HG03064 (cell line): ENCODE measurements at regions not wholly inside any gene's neighbourhood (a gene's known extent, or its start where the extent isn't known, plus 50 kb on each side); places are given as distances from the start of the nearest gene placed in this dataset.
A peak's percentile ranks its signal among the peaks of the same experiment; 100 is the strongest.
"Not testable (repeated sequence)": the region's sequence is repeated elsewhere in the genome, so short reads cannot be mapped to it uniquely, and the experiment has no call there.

Source experiments
- ATAC-seq: cut with Tn5 transposase; IDR thresholded peaks from one replicate; pipeline ENCODE4 v1.9.1; 2021; ENCODE audit warnings: low read depth; ENCODE audit not compliant: unreplicated experiment

DNA sequence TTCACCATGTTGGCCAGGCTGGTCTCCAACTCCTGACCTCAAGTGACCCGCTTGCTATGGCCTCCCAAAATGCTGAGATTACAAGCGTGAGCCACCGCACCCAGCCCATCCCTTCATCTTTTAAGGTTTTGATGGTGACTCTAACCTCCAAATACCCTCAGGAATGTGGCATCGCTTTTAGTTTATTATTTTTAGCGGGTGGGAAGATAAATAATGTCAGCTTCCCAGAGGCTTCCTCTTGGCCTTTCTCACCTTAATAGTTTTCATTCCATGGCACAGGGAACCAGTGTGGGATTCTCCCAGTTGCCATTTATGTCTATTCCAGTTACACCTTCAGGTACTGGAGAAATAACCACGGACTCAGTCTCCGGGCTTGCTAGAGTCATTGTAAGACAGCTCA is 92.1 kb upstream of the LRRN2 start:
- no peak for ATAC-seq

DNA sequence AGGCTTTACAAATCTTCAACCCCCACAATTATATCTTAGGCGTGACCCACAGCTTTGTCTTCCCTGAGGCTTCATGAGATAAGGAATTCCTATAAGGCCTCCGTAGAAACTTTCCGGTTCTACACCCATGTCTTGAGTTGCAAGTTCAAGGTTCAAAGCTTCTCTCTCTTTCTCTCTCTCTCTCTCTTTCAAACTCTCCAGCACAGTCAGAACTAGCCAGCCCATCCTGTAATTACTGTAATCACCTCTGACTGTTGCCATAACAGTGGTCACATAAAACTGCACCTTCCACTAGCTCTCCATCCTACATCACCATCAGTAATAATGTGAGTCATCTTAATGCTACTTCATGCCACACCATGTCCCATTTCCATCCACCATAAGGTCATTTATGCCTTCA is 90.0 kb upstream of the NFASC start:
- ATAC-seq = no peak

DNA sequence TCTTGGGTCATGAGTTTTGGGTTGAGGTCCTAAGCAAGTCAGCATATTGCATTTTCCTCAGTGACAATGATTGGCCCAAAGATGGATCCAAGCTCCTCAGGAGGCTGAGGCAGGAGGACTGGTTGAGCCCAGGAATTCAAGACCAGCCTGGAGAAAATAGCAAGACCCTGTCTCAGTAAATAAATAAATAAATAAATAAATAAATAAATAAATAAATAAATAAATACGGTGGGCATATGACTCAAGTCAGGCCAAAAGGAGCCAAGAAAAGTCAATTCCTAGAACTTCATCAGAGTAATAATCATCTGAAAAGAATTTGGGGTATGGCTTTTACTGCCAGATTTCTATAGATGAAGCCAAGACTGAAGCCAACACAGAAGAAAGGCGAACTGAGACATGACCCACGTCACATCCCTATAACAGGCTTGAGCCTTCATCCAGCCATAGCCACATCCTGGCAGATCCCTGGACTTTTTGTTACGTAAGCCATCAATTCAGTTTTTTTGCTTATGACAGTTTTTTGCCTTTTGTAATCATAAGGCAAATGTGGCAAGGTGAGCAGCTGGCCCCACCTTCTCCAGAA is 88.5 kb upstream of the NFASC start:
- no peak for ATAC-seq

DNA sequence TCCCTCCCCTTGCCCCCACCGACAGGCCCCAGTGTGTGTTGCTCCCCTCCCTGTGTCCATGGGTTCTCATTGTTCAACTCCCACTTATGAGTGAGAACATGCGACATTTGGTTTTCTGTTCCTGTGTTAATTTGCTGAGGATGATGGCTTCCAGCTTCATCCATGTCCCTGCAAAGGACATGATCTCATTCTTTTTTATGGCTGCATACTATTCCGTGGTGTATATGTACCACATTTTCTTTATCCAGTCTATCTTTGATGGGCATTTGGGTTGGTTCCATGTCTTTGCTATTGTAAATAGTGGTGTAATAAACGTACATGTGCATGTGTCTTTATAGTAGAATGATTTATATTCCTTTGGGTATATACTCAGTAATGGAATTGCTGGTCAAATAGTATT is 85.6 kb upstream of the NFASC start:
- ATAC-seq = not testable (repeated sequence)

DNA sequence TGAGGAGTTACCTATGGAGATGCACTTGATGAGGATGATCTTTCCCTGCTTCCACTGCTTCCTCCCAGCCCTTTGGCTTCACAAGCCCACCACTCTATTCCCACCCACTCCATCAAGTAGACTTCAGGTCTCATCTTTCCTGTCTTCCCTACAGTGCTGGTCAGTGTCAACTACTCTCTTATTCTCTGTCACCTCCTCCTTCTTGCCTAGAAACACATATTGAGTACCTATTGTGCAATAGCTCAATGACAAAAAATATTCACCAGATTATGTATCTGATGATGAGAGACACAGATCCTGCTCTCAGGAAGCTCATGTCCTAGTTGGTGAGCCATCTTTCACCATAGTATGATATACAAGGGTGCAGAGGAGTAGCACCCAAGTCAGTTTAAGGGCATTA is 82.2 kb upstream of the NFASC start:
- ATAC-seq = no peak

DNA sequence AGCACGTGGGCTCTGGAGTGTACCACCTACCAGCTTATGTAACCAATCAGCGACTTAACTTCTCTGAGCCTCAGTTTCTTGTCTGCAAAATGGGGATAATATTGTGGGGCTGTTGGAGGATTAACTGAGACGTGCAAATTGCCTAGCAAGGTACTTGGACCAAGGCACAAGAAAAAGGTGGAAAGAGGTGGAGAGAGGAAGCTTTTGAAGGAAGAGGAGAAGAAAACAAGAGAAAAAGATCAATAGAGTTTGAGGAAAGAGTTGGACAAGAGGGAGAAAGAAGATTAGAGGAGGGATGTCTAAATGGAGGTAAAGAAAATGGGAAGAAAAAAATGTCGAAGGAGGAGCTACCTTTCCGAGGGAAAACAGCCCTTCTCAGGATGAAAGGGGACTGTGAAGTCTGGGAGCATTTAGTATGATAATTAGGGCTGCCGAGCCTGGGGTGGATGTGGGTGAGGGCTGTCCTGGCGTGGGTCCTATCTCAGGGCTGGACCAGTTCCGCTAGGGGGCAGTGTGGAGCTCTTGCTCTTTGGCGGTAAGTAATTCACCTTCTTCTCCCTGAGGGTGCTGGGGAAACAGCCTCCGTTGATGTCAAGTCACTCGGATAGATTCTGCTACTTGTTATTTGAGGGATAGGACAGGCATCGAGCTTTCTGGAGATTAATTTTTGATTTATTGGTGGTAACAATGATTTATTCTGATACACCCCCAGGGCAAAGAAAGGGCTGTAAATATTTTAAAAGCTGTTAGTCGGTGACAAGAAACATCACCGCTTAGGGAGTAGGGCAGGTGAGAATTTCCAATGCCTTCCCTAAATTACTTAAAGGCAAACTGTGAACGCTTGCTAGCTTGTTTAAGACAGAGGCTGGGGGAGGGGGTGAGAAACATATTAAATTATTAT is 79.0 kb upstream of the NFASC start:
- no peak for ATAC-seq

DNA sequence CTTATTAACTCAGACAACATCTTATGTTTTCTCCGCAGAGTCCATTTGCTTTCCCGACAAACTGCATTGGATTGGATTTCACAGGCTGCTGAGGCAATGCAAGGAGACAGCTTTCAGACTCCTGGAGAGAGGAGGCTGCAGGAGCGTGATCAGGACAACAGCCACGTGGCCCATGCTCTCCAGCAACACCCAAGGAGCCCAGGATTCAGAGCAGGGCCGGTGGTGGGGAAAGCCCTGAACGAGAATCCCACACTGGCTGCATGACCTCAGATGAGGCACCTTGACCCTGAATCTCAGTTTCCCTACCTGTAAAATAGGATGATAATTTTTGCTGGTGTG is 78.3 kb upstream of the NFASC start:
- ATAC-seq = no peak

DNA sequence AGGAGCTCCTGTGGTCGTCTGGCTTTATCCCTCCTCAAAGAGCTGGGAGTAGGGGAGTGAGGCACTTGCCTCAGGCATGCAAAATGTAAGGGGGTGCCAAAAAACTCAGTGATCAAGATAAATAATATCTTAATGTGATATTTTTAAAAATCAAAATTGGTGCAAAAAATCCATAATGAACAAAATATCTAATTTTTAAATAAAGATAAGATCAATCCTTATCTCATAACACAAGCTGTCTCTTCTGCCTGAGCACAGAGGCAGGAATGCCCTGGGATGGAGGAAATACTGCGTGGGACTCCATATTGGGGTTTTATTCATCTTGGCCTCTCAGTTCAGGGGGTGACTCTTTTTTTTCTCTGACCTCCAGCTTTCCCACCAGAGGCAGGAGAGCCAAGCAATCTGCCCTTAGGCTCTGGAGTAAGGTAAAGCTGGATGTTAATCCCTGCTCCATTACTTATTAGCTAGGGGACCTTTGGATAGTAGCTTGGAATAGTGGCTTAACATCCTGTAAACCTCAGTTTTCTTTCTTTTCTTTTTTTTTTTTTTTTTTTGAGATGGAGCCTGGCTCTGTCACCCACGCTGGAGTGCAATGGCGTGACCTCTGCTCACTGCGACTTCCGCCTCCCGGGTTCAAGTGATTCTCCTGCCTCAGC is 77.3 kb upstream of the NFASC start:
- ATAC-seq = no peak

DNA sequence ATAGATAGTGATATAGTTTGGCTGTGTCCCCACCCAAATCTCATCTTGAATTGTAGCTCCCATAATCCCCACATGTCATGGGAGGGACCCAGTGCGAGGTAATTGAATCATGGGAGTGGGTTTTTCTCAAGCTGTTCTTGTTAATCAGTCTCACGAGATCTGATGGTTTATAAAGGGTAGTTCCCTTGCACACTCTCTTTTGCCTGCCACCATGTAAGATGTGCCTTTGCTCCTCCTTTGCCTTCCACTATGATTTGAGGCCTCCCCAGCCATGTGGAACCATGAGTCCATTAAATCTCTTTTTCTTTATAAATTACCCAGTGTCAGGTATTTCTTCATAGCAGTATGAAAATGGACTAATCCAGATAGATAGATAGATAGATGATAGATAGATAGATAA is 73.8 kb upstream of the NFASC start:
- ATAC-seq = not testable (repeated sequence)

DNA sequence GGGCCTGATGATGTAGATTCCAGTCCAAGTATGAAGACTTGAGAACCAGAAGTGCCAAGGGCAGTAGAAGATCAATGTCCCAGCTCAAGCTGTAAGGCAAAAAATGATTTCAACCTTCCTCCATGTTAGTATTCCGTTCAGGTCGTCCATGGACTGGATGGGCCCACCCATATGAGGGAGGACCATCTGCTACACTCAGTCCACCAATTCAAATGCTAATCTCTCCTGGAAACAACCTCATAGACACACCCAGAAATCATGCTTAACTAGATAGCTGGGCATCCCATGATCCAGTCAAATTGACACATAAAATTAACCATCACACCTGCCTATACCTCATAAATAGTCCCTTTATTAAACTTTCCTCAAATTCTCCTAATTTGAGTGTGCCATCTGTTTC is 73.3 kb upstream of the NFASC start:
- ATAC-seq = no peak

DNA sequence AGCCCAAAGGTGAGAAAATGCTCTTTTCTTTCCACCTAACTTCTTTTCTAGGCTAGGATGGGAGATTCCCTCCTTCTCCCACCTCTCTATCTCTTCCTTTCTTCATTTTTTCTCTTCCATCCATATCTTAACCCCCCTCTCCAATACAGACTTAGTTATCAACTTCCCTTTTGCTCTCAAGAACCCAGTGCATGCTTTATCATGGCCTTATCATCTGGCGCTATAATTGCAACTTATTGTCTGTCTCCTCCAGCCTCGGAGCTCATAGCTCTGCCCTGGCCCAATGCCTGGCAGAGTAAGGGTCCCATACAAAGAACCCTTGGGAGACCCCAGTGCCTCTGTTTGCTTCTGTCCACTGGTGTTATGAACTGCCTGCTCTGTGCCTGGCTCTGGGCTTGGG is 71.0 kb upstream of the NFASC start:
- ATAC-seq = no peak

DNA sequence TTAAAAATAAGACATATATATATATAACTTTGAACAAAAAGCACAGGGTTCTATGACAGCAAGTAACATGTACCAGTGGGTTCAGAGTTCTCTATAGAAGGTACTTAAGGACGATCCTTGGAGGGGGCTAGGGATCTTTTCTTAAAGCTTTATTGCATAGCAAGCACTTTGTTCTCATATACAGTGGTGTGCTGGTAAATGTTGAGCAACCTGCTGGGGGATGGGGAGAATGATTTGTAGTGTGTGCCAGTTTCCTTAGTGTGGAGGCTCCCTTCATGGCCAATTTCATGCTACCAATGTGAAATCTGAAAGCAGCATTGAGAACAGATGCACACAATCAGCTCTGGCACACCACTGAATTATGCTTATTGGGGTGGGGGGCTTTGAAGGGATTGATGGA is 69.5 kb upstream of the NFASC start:
- no peak for ATAC-seq

DNA sequence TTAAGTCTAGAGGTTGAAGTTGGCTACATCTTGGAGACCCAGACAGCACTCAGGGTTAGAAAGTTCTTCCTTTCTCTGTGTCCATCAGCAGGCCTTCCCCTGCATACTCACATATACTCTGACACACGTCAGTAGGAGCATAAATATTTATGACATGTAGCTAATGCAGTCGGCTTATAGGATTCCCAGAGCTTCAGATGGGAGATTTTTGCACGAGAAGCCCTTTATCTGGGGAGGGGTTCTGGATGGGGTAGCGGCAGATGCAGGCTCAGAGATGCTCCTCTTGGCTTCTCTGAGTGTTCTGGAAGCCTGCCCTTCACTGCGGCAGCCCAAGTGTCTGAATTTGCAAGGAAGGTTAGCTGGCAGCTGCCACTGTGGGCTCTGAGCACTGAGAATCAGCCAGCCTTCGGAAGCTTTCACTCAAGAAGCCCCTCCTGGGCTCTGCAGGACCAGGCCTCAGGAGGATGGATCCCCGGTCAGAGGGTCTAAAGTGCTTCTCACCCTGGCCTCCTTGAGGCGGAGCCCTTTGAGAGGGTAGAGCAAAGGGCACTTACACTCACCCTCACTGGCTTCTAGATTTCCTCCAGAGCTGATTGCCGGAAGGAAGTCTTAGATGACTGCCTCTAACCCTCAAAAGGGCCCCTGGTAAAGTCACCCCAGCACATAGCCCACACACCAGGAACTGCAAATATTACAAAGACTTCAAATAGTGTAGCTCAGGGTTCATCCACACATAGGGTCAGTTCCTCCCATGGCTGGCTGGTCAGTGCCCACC is 68.1 kb upstream of the NFASC start:
- no peak for ATAC-seq

DNA sequence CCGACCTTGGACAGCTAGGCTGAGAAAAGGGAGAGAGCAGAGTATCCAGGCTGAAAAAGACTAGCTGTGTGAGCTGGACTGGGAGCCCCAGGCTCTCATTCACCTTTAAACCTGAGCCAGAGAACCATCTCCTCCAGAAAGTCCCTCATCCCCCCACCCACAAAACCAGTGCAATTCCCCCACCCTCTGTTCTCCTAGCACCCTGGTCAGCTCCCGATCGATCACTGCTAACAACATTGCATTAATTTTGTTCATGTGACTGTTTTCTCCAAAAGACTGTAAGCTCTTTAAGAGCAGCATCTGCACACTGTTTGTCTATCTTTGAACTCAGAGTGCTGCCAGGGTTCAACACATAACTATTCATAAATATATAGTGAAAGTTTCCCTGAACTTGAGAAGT is 67.1 kb upstream of the NFASC start:
- ATAC-seq = no peak

DNA sequence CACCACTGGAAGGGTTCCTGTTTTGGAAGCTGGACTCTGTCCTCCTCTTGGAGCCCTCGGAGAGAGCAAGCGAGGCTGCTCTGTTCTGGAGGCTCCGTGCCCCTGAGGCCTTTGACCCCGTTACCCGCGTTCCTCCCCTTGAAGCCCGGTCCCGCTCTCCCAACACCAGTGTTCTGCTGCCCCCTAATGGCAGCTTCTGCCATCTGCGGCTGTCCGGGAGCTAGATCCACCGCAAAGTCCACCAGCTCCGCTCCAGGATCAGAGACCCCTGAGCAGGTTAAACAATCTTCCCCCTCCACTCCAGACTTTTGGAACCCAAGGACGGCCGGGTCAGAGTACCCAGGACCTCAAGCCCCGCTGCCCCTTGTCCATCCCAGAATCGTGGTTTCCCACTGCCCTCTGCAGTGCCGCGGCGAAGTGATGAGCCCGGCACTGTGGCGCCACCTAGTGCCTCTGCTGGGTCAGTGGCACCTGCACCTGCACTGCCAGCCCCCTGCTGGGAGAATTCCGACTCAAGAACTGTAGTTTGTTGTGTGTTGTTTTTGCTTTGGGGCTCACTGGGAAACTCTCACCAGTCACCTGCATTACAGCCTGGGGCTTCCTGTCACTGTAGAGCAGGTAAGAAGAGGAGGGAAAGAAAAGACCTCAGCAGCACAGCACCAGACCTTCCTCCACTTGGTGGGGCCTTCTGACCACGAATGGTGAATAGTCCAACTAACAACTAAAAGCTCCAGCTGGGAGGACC is 63.5 kb upstream of the NFASC start:
- ATAC-seq = peak; percentile 85

DNA sequence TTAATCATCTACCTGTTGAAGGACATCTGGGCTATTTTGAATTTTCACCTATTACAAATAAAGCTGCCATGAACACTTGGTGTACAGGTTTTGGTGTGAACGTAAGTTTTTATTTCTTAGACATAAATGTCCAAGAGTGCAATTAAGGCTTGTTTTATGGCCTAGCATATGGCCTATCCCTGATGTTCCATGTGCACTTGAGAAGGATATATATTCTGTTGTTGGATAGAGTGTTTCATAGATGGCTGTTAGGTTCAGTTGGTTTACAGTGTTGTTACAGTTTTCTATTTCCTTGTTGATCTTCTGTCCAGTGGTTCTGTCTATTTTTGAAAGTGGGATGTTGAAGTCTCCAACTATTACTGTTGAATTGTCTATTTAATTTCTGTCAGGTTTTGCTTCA is 61.2 kb upstream of the NFASC start:
- ATAC-seq = no peak

DNA sequence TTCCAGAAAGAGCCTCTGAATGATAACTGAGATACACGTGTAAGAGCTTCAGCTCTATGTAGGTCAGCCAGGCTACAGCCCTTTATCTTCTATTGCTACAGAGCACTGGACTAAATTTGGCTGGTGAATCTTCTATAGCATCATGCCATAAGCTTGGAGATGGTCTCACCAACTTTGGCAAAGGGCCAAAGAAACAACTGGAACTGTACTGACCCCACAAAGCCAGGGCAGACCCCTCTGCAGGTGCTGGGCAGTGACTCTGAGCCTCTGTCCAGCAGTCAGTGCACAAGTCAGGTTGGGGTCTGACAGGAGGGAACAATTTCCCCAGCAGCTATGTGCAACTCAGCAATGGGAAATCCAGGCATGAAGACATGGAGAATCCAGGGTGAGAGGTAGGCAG is 57.8 kb upstream of the NFASC start:
- ATAC-seq = no peak

DNA sequence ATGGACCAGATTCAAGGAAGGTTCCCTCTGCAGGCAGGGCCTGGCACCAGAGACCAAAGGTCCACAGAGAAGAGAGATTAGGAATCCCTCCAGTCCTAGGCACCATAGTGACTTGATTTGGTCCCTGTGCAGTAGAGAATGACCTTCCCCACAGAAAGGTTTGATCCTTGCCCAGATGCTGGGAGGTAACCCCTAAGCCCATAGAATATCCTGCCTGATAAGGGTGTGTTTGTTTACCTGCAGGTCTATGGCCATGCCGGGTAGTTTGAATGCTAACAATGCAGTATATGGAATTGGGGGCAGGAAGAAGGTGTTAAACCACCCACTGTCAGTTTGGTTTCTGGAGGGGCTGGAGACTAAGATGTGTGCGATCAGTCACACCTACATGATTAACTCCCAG is 57.1 kb upstream of the NFASC start:
- ATAC-seq = no peak

DNA sequence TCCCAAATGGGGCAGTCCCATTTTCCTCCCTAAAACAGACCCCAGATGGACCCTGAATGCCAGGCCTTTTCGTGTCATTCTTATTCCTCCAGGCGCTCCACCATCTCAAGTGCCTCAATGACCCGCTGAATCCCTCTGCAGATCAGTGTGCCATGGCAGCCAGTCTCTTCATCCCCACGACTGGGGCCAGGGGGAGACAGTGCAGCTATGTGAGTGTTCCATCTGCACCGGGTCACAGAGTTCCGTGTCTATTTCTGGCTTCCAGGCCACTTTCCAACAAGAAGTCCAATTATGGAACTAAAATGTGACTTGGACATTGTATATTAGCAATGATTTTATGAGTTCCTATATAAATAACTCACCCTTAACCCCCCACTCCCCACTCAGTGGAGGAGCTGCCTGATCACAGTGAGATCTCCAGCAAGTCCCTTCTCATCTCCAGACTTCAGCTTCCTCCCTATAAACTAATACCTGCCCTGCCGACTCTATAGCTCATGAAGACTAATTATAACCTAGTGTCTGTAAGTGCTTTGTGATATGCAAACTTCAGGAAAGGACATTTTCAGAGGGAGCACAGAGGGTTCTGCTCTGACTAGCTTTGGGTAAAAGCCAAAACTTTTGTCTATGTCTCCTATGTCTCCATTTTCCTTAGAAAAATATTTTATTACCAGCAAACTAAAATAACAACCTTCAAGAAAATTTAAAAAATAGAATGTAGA is 56.3 kb upstream of the NFASC start:
- no peak for ATAC-seq

DNA sequence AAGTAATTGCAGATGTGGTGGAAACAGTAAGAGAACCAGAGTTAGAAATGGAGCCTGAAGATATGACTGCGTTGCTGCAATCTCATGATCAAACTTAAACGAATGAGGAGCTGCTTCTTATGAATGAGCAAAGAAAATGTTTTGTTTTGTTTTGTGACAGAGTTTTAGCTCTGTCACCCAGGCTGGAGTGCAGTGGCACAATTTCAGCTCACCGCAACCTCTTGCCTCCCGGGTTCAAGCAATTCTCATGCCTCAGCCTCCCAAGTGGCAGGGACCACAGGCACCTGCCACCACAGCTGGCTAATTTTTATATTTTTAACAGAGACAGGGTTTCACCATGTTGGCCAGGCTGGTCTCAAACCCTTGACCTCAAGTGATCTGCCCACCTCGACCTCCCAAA is 53.3 kb upstream of the NFASC start:
- ATAC-seq = no peak
